ENCODE measurements at regions not wholly inside any gene's neighbourhood (a gene's known extent, or its start where the extent isn't known, plus 50 kb on each side); places are given as distances from the start of the nearest gene placed in this dataset.
A peak's percentile ranks its signal among the peaks of the same experiment; 100 is the strongest.

DNA sequence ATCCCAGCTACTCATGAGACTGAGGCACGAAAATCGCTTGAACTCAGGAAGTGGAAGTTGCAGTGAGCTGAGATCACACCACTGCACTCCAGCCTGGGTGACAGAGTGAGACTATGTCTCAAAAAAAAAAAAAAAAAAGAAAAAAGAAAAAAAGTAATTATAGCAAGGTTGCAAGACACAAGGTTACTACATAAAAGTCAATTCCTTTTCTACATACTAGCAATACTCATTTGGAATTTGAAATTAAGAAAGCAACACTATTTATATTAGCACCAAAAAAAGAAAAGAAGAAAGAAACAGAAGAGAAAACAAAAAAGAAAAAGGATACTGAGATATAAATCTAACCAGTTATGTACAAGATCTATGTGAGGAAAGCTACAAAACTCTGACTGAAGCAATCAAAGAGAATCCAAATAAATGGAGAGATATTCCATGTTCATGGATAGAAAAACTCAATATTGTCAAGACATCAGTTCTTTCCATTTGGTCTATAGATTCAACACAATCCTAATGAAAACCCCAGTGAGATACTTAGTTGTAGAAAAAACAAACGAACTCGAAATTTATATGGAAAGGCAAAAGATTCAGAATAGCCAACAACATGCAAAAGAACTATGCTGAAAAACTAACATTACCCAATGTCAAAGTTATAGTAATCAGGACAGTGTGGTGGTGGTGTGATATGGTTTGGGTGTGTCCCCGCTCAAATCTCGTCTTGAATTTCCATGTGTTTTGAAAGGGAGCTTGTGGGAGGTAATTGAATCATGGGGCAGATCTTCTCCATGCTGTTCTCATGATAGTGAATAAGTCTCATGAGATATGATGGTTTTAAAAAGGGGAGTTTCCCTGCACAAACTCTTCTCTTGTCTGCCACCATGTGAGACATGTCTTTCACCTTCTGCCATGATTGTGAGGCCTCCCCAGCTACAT lies 73.3 kb downstream of the GPX5 start:
- Mint-ChIP-seq H3K36me3 (ENCODE audit: low read depth, unreplicated experiment) (no peaks in the 10 kb centered on the region), H3K9me3 (ENCODE audit: unreplicated experiment) (no peaks in the 10 kb centered on the region), H3K4me1 (ENCODE audit: unreplicated experiment) (peaks cover 6% of the 10 kb centered on the region), H3K27me3 (ENCODE audit: unreplicated experiment) (peaks cover 1% of the 10 kb centered on the region), H3K4me3 (ENCODE audit: unreplicated experiment) (no peak overlapping the region), H3K27ac (ENCODE audit: unreplicated experiment) (no peak overlapping the region)
- TF ChIP-seq CTCF (IDR thresholded peaks at IDR 0.05; ENCODE audit: unreplicated experiment), result no peak
- no peak for DNase-seq (ENCODE audit: low spot score)

DNA sequence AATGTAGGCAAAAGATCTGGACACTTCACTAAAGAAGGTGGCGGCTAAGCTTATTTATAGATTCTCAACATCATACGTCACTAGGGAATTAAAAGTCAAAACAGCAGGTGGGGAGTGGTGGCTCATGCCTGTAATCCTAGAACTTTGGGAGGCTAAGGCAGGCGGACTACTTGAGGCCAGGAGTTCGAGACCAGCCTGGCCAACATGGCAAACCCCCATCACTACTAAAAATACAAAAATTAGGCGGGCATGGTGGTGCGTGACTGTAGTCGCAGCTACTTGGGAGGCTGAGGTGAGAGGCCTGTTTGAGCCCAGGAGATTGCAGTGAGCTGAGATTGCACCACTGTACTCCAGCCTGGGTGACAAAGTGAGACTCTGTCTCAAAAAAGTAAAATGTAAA lies 74.6 kb downstream of the GPX5 start:
- Mint-ChIP-seq H3K4me3 (ENCODE audit: unreplicated experiment) (no peak overlapping the region), H3K9me3 (ENCODE audit: unreplicated experiment) (no peaks in the 10 kb centered on the region), H3K36me3 (ENCODE audit: low read depth, unreplicated experiment) (no peaks in the 10 kb centered on the region)

DNA sequence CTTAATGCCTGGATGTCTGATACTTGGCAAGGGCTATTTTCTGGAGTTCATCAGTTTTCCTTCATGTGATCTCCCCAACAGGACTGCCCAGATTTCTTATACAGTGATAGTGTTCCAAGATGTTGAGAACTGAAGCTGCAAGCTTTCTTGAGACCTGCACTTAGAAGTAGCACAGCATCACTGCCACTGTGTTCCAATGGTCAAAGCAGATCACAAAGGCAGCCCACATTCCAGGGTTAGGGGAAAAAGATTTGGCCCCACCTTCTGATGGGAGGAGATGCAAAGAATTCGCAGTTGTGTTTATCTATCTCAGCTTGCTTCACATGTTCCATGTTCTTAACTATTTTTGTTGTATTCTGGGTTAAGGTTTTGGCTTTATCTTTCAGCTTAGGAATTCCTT lies 78.2 kb downstream of the GPX5 start:
- Mint-ChIP-seq H3K4me3 (ENCODE audit: unreplicated experiment) (no peak overlapping the region), H3K27ac (ENCODE audit: unreplicated experiment) (no peak overlapping the region), H3K4me1 (ENCODE audit: unreplicated experiment) (no peaks in the 10 kb centered on the region), H3K9me3 (ENCODE audit: unreplicated experiment) (no peaks in the 10 kb centered on the region), H3K36me3 (ENCODE audit: low read depth, unreplicated experiment) (no peaks in the 10 kb centered on the region), H3K27me3 (ENCODE audit: unreplicated experiment) (no peaks in the 10 kb centered on the region)
- TF ChIP-seq CTCF (IDR thresholded peaks at IDR 0.05; ENCODE audit: unreplicated experiment), result no peak
- no peak for DNase-seq (ENCODE audit: low spot score)

More for the DNA sequence above, 74.6 kb downstream of the GPX5 start:
- H3K27ac Mint-ChIP-seq (ENCODE audit: unreplicated experiment), result no peak overlapping the region
- no peak for TF ChIP-seq CTCF (IDR thresholded peaks at IDR 0.05; ENCODE audit: unreplicated experiment)
- peaks cover 6% of the 10 kb centered on the region for H3K4me1 Mint-ChIP-seq (ENCODE audit: unreplicated experiment)
- peaks cover 1% of the 10 kb centered on the region for H3K27me3 Mint-ChIP-seq (ENCODE audit: unreplicated experiment)
- DNase-seq (ENCODE audit: low spot score), result no peak

- peaks cover 2% of the 10 kb centered on the region for H3K27me3 Mint-ChIP-seq (ENCODE audit: unreplicated experiment)
- peak overlapping the region; percentile 39 for H3K27ac Mint-ChIP-seq (ENCODE audit: unreplicated experiment)
- peak; percentile 62 for DNase-seq (ENCODE audit: low spot score)
- no peaks in the 10 kb centered on the region for H3K4me1 Mint-ChIP-seq (ENCODE audit: unreplicated experiment)
- no peaks in the 10 kb centered on the region for H3K36me3 Mint-ChIP-seq (ENCODE audit: low read depth, unreplicated experiment)
- H3K9me3 Mint-ChIP-seq (ENCODE audit: unreplicated experiment), result no peaks in the 10 kb centered on the region
- TF ChIP-seq CTCF (IDR thresholded peaks at IDR 0.05; ENCODE audit: unreplicated experiment), result peak; percentile 55
- H3K4me3 Mint-ChIP-seq (ENCODE audit: unreplicated experiment), result peak overlapping the region; percentile 77
Observed at GRCh38 chr6:28606424-28607391, 81.0 kb downstream of the GPX5 start.

Data from endothelial cell (in vitro differentiated cells).